MM.1S (cell line): ENCODE measurements at regions not wholly inside any gene's neighbourhood (a gene's known extent, or its start where the extent isn't known, plus 50 kb on each side); places are given as distances from the start of the nearest gene placed in this dataset.

Experiments used
- EZH2phosphoT487 ChIP-seq: fragments of 300-600 bp; sonication (generic); IDR thresholded peaks from 2 replicates; pipeline ENCODE4 v1.6.1; 2018; ENCODE audit warnings: antibody characterized with exemption, low read length
- TF ChIP-seq, protein P1 (sequence below): fragments of 300-600 bp; sonication (generic); IDR thresholded peaks from 2 replicates; pipeline ENCODE4 v1.5.1; 2016; ENCODE audit warnings: antibody characterized with exemption, low read length, mixed read lengths

DNA sequence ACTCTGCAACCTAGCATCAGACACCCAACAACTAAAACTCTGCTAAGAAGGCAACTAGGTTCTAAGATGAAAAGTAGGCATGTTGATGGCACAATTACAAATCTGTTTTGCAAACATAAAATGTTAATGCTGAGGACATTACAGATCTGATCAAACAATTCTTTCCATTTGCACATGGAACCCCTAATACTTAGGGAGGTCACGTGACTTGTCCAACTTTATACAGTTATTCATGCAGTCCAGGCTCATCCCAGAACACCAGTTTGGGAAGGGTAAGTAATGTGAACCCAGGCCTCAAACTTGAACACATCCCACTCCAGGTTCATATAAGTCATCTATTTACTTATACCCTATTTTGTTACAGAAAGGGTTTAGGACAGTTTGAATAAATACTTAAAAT lies 247.2 kb downstream of the HACE1 start:
- TF ChIP-seq, protein P1, sequence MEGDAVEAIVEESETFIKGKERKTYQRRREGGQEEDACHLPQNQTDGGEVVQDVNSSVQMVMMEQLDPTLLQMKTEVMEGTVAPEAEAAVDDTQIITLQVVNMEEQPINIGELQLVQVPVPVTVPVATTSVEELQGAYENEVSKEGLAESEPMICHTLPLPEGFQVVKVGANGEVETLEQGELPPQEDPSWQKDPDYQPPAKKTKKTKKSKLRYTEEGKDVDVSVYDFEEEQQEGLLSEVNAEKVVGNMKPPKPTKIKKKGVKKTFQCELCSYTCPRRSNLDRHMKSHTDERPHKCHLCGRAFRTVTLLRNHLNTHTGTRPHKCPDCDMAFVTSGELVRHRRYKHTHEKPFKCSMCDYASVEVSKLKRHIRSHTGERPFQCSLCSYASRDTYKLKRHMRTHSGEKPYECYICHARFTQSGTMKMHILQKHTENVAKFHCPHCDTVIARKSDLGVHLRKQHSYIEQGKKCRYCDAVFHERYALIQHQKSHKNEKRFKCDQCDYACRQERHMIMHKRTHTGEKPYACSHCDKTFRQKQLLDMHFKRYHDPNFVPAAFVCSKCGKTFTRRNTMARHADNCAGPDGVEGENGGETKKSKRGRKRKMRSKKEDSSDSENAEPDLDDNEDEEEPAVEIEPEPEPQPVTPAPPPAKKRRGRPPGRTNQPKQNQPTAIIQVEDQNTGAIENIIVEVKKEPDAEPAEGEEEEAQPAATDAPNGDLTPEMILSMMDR: no peak
- TF ChIP-seq EZH2phosphoT487: no peak
